SKM-1 (cell line): ENCODE measurements at regions not wholly inside any gene's neighbourhood (a gene's known extent, or its start where the extent isn't known, plus 50 kb on each side); places are given as distances from the start of the nearest gene placed in this dataset.
A peak's percentile ranks its signal among the peaks of the same experiment; 100 is the strongest.

Source experiments
- DNase-seq: peaks from one replicate; lab custom pipeline; 2025; ENCODE audit not compliant: unreplicated experiment; lab: John Stamatoyannopoulos, UW

GRCh38 chr21:16330082-16330907, 600.5 kb downstream of the USP25 start:
- peak; percentile 25 for DNase-seq

- no peak for DNase-seq
These were observed 601.1 kb downstream of the USP25 start for GRCh38 chr21:16330908-16331268.

GRCh38 chr21:16337266-16337665, 607.5 kb downstream of the USP25 start:
- DNase-seq: no peak

GRCh38 chr21:16342932-16343331, 613.1 kb downstream of the USP25 start:
- DNase-seq: no peak

GRCh38 chr21:16343776-16344175, 614.0 kb downstream of the USP25 start:
- no peak for DNase-seq

- DNase-seq: no peak
These were observed 616.0 kb downstream of the USP25 start for GRCh38 chr21:16345757-16346156.

GRCh38 chr21:16347223-16347622, 617.4 kb downstream of the USP25 start:
- DNase-seq: no peak

GRCh38 chr21:16353764-16354163, 624.0 kb downstream of the USP25 start:
- DNase-seq: no peak

- no peak for DNase-seq
These were observed 628.2 kb downstream of the USP25 start for GRCh38 chr21:16357994-16358393.

- no peak for DNase-seq
These were observed 629.0 kb downstream of the USP25 start for GRCh38 chr21:16358784-16359183.

GRCh38 chr21:16363100-16363499, 633.3 kb downstream of the USP25 start:
- no peak for DNase-seq

GRCh38 chr21:16363518-16363917, 633.7 kb downstream of the USP25 start:
- DNase-seq: no peak

- DNase-seq: no peak
These were observed 636.4 kb downstream of the USP25 start for GRCh38 chr21:16366207-16366606.

- no peak for DNase-seq
These were observed 637.3 kb downstream of the USP25 start for GRCh38 chr21:16367079-16367478.

- DNase-seq: no peak
These were observed 640.4 kb downstream of the USP25 start for GRCh38 chr21:16370186-16370585.

GRCh38 chr21:16372586-16372985, 642.8 kb downstream of the USP25 start:
- no peak for DNase-seq

- DNase-seq: no peak
These were observed 646.9 kb downstream of the USP25 start for GRCh38 chr21:16376673-16377072.

- DNase-seq: no peak
These were observed 647.4 kb downstream of the USP25 start for GRCh38 chr21:16377120-16377658.

- DNase-seq: no peak
These were observed 648.1 kb downstream of the USP25 start for GRCh38 chr21:16377857-16378256.

GRCh38 chr21:16378525-16378924, 648.7 kb downstream of the USP25 start:
- no peak for DNase-seq

GRCh38 chr21:16388291-16388690, 658.5 kb downstream of the USP25 start:
- no peak for DNase-seq

GRCh38 chr21:16388911-16389560, 659.3 kb downstream of the USP25 start:
- no peak for DNase-seq
